ENCODE measurements at regions not wholly inside any gene's neighbourhood (a gene's known extent, or its start where the extent isn't known, plus 50 kb on each side); places are given as distances from the start of the nearest gene placed in this dataset.

- no peak for TF ChIP-seq POLR2A (IDR thresholded peaks at IDR 0.05)
- TF ChIP-seq, protein P1, sequence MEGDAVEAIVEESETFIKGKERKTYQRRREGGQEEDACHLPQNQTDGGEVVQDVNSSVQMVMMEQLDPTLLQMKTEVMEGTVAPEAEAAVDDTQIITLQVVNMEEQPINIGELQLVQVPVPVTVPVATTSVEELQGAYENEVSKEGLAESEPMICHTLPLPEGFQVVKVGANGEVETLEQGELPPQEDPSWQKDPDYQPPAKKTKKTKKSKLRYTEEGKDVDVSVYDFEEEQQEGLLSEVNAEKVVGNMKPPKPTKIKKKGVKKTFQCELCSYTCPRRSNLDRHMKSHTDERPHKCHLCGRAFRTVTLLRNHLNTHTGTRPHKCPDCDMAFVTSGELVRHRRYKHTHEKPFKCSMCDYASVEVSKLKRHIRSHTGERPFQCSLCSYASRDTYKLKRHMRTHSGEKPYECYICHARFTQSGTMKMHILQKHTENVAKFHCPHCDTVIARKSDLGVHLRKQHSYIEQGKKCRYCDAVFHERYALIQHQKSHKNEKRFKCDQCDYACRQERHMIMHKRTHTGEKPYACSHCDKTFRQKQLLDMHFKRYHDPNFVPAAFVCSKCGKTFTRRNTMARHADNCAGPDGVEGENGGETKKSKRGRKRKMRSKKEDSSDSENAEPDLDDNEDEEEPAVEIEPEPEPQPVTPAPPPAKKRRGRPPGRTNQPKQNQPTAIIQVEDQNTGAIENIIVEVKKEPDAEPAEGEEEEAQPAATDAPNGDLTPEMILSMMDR (IDR thresholded peaks at IDR 0.05 in 4 of 5, conservative IDR thresholded peaks at IDR 0.05 in 1 of 5) = no peak
These were observed 350.1 kb upstream of the AZI2 start for GRCh38 chr3:28698706-28699105.

Measured in gastrocnemius medialis (tissue), 4 donors.